GM23338 (cell line): ENCODE measurements at regions not wholly inside any gene's neighbourhood (a gene's known extent, or its start where the extent isn't known, plus 50 kb on each side); places are given as distances from the start of the nearest gene placed in this dataset.

Source experiments
- ATAC-seq: fragments of 200-7000 bp; cut with Tn5 transposase; 3 replicates; pipeline ENCODE4 v1.9.1; 2020
- DNase-seq: peaks from one replicate; pipeline ENCODE4 v3.0.0-alpha.2; 2015; ENCODE audit warnings: low spot score
- H2AFZ ChIP-seq: fragments of 200-600 bp; sonication (generic); 2 replicates; pipeline ENCODE4 v1.8.0; 2016; ENCODE audit warnings: antibody characterized with exemption, mild to moderate bottlenecking, moderate library complexity
- H3F3A ChIP-seq: fragments of 200-600 bp; sonication (generic); replicated peaks from 2 replicates; pipeline ENCODE4 v1.8.0; 2017; ENCODE audit warnings: antibody characterized with exemption, mixed run types, low read depth
- H3K27ac ChIP-seq: fragments of 200-600 bp; sonication (generic); 2 replicates; pipeline ENCODE4 v1.6.1; 2016; ENCODE audit warnings: low read depth
- H3K27me3 ChIP-seq: fragments of 200-600 bp; sonication (generic); 2 replicates; pipeline ENCODE4 v1.8.0; 2016; ENCODE audit warnings: mild to moderate bottlenecking, mixed run types, moderate library complexity; ENCODE audit not compliant: insufficient read depth
- H3K36me3 ChIP-seq: fragments of 200-600 bp; sonication (generic); 2 replicates; pipeline ENCODE4 v1.8.0; 2016; ENCODE audit warnings: mild to moderate bottlenecking; ENCODE audit not compliant: insufficient read depth
- H3K4me1 ChIP-seq: fragments of 200-600 bp; sonication (generic); 2 replicates; pipeline ENCODE4 v1.8.0; 2016; ENCODE audit warnings: mild to moderate bottlenecking, moderate library complexity; ENCODE audit not compliant: insufficient read depth
- H3K4me2 ChIP-seq: fragments of 200-600 bp; sonication (generic); 2 replicates; pipeline ENCODE4 v1.7.1; 2017; ENCODE audit warnings: mixed run types
- H3K4me3 ChIP-seq: fragments of 200-600 bp; sonication (generic); 2 replicates; pipeline ENCODE4 v1.6.1; 2016; ENCODE audit warnings: mixed run types
- H3K79me2 ChIP-seq: fragments of 200-600 bp; sonication (generic); replicated peaks from 2 replicates; pipeline ENCODE4 v1.8.0; 2017; ENCODE audit warnings: mild to moderate bottlenecking; ENCODE audit not compliant: insufficient read depth
- H3K9me2 ChIP-seq: fragments of 200-600 bp; sonication (generic); 2 replicates; pipeline ENCODE4 v1.8.0; 2017; ENCODE audit not compliant: insufficient read depth
- H4K20me1 ChIP-seq: fragments of 200-600 bp; sonication (generic); replicated peaks from 2 replicates; pipeline ENCODE4 v1.8.0; 2017; ENCODE audit warnings: mild to moderate bottlenecking; ENCODE audit not compliant: insufficient read depth
- H3K27ac Mint-ChIP-seq: 2 replicates; pipeline ENCODE4 v1.8.0; 2020; ENCODE audit warnings: inconsistent platforms, mild to moderate bottlenecking, moderate library complexity, mixed read lengths
- H3K27me3 Mint-ChIP-seq: 3 replicates; pipeline ENCODE4 v1.8.0; 2022; ENCODE audit warnings: low read depth, mild to moderate bottlenecking, moderate library complexity, mixed read lengths, inconsistent platforms; ENCODE audit not compliant: insufficient read depth, poor library complexity
- H3K36me3 Mint-ChIP-seq: 3 replicates; pipeline ENCODE4 v1.8.0; 2021; ENCODE audit warnings: low read depth, mild to moderate bottlenecking, inconsistent platforms, moderate library complexity, mixed read lengths
- H3K4me1 Mint-ChIP-seq: 3 replicates; pipeline ENCODE4 v1.8.0; 2020; ENCODE audit warnings: mild to moderate bottlenecking, inconsistent platforms, mixed read lengths
- H3K4me3 Mint-ChIP-seq: 3 replicates; pipeline ENCODE4 v1.8.0; 2021; ENCODE audit warnings: moderate library complexity, mild to moderate bottlenecking, inconsistent platforms, mixed read lengths
- H3K9me3 Mint-ChIP-seq: 3 replicates; pipeline ENCODE4 v1.8.0; 2020; ENCODE audit warnings: moderate library complexity, mild to moderate bottlenecking, inconsistent platforms, mixed read lengths
- CREB1 ChIP-seq: fragments of 250-450 bp; sonication (Bioruptor Pico); IDR thresholded peaks from 2 replicates; pipeline ENCODE4 v1.5.0; 2020; ENCODE audit warnings: low read depth, mild to moderate bottlenecking, moderate library complexity
- EZH2 ChIP-seq: fragments of 200-600 bp; sonication (generic); IDR thresholded peaks from one replicate; pipeline ENCODE4 v1.8.0; 2017; ENCODE audit warnings: antibody characterized with exemption, mild to moderate bottlenecking, low read depth; ENCODE audit not compliant: unreplicated experiment
- EZH2phosphoT487 ChIP-seq: fragments of 200-600 bp; sonication (generic); IDR thresholded peaks from one replicate; pipeline ENCODE4 v1.8.1; 2018; ENCODE audit warnings: antibody characterized with exemption; ENCODE audit not compliant: unreplicated experiment
- JUNB ChIP-seq: IDR thresholded peaks from one replicate; pipeline ENCODE4 v1.6.1; 2016; ENCODE audit warnings: antibody characterized with exemption; ENCODE audit not compliant: unreplicated experiment
- NANOG ChIP-seq: IDR thresholded peaks from 2 replicates; pipeline ENCODE4 v1.6.1; 2016; ENCODE audit warnings: antibody characterized with exemption, borderline replicate concordance
- POLR2AphosphoS5 ChIP-seq: IDR thresholded peaks from 2 replicates; pipeline ENCODE4 v1.6.1; 2016; ENCODE audit warnings: antibody characterized with exemption, low read depth
- REST ChIP-seq: IDR thresholded peaks from one replicate; pipeline ENCODE4 v1.6.1; 2018; ENCODE audit warnings: antibody characterized with exemption; ENCODE audit not compliant: unreplicated experiment
- STAT1 ChIP-seq: IDR thresholded peaks from one replicate; pipeline ENCODE4 v1.6.1; 2016; ENCODE audit warnings: antibody characterized with exemption; ENCODE audit not compliant: unreplicated experiment
- ZNF114 ChIP-seq: fragments of 250-450 bp; sonication (Bioruptor Pico); IDR thresholded peaks from 2 replicates; pipeline ENCODE4 v1.5.0; 2020; ENCODE audit warnings: mild to moderate bottlenecking, moderate library complexity
- ZNF331 ChIP-seq: fragments of 250-450 bp; sonication (Bioruptor Pico); IDR thresholded peaks from 2 replicates; pipeline ENCODE4 v1.5.0; 2020; ENCODE audit warnings: low read depth, mild to moderate bottlenecking, moderate library complexity
- ZNF462 ChIP-seq: fragments of 250-450 bp; sonication (Bioruptor Pico); IDR thresholded peaks from 2 replicates; pipeline ENCODE4 v1.5.0; 2020; ENCODE audit warnings: mild to moderate bottlenecking, moderate library complexity
- TF ChIP-seq, protein P1 (sequence below), 2 experiments: fragments of 200-600 bp in 1 of 2; sonication (generic) in 1 of 2; conservative IDR thresholded peaks; 2 replicates each; pipeline versions ENCODE4 v1.5.1 to v1.6.1; 2016 to 2017; ENCODE audit warnings: antibody characterized with exemption in 2 of 2, low read depth in 2 of 2, mild to moderate bottlenecking in 2 of 2, moderate library complexity in 1 of 2
- TF ChIP-seq, protein P2 (sequence below): IDR thresholded peaks from 2 replicates; pipeline ENCODE4 v1.6.1; 2016; ENCODE audit warnings: antibody characterized with exemption

- H2AFZ ChIP-seq, result no peak overlapping the region
- H3K4me1 ChIP-seq, result peaks cover 2% of the 10 kb centered on the region; the same call in 1 of the 2 replicates
- H3K4me3 ChIP-seq, result no peak overlapping the region
- DNase-seq, result no peak
- no peak for TF ChIP-seq STAT1
- no peak for TF ChIP-seq POLR2AphosphoS5
- TF ChIP-seq ZNF462 (CRISPR knock-in tag), result no peak
- TF ChIP-seq ZNF114 (CRISPR knock-in tag), result no peak
- no peak for TF ChIP-seq EZH2
- TF ChIP-seq, protein P1, sequence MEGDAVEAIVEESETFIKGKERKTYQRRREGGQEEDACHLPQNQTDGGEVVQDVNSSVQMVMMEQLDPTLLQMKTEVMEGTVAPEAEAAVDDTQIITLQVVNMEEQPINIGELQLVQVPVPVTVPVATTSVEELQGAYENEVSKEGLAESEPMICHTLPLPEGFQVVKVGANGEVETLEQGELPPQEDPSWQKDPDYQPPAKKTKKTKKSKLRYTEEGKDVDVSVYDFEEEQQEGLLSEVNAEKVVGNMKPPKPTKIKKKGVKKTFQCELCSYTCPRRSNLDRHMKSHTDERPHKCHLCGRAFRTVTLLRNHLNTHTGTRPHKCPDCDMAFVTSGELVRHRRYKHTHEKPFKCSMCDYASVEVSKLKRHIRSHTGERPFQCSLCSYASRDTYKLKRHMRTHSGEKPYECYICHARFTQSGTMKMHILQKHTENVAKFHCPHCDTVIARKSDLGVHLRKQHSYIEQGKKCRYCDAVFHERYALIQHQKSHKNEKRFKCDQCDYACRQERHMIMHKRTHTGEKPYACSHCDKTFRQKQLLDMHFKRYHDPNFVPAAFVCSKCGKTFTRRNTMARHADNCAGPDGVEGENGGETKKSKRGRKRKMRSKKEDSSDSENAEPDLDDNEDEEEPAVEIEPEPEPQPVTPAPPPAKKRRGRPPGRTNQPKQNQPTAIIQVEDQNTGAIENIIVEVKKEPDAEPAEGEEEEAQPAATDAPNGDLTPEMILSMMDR (conservative IDR thresholded peaks at IDR 0.05; ENCODE audit: low read depth in 2 of 2), result no peak
- no peak for TF ChIP-seq EZH2phosphoT487
- TF ChIP-seq ZNF331 (CRISPR knock-in tag), result no peak
- TF ChIP-seq CREB1 (CRISPR knock-in tag), result no peak
- no peak for TF ChIP-seq JUNB
- TF ChIP-seq, protein P2, sequence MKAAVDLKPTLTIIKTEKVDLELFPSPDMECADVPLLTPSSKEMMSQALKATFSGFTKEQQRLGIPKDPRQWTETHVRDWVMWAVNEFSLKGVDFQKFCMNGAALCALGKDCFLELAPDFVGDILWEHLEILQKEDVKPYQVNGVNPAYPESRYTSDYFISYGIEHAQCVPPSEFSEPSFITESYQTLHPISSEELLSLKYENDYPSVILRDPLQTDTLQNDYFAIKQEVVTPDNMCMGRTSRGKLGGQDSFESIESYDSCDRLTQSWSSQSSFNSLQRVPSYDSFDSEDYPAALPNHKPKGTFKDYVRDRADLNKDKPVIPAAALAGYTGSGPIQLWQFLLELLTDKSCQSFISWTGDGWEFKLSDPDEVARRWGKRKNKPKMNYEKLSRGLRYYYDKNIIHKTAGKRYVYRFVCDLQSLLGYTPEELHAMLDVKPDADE, result no peak
- no peak for TF ChIP-seq NANOG
- no peak for TF ChIP-seq REST
- H3K4me1 Mint-ChIP-seq, result peaks cover 11% of the 10 kb centered on the region
- no peaks in the 10 kb centered on the region for H3K36me3 ChIP-seq
- no peak overlapping the region for H3K4me3 Mint-ChIP-seq
- no peaks in the 10 kb centered on the region for H3K9me3 Mint-ChIP-seq
- no peaks in the 10 kb centered on the region for H3K27me3 ChIP-seq
- H3K4me2 ChIP-seq, result no peak overlapping the region
- H4K20me1 ChIP-seq, result no peaks in the 10 kb centered on the region
- H3K9me2 ChIP-seq, result no peaks in the 10 kb centered on the region
- no peak overlapping the region for H3K27ac ChIP-seq
- H3F3A ChIP-seq, result no peaks in the 10 kb centered on the region
- no peak for ATAC-seq
- peaks cover under 1% of the 10 kb centered on the region for H3K27me3 Mint-ChIP-seq
- no peaks in the 10 kb centered on the region for H3K79me2 ChIP-seq
- H3K27ac Mint-ChIP-seq, result no peak overlapping the region
- no peaks in the 10 kb centered on the region for H3K36me3 Mint-ChIP-seq
Measured at GRCh38 chr2:122669627-122670026, 914.2 kb downstream of the TSN start.
